ENCODE measurements at regions not wholly inside any gene's neighbourhood (a gene's known extent, or its start where the extent isn't known, plus 50 kb on each side); places are given as distances from the start of the nearest gene placed in this dataset.

DNA sequence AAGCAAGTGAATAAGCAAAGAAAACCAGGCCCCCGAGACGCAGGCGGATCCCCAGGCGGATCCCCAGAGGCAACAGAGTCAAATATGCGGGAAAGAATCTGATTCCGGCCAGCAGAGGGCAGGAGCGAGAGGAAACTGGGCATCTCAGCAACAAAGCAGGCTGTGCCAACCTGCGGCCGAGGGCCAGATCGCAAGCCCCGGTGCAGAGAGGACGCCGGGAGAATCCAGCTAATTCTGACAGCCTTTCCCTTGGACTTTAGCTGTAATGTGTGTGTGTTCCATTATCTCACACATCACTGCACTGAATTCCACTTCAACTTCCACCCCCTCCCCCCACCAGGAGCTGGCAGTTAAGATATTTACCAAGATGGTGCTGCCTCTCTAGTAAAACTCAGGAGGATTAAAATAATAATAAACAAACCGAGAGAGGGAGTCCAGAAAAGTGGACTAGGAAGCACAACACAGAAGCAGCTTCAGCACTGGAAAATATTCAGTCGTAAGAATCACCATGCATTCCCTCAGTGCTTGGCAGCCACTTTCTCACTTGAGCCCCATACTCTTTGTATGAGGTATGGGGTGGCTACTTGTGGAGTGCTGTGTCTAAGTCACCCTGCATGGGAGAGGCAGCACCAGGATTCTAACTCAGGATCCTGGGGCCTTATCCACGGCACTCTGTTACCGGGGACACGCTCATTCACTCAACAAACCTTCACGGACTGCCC lies 66.2 kb upstream of the SNX9 start (continued):
- TF ChIP-seq, protein P1, sequence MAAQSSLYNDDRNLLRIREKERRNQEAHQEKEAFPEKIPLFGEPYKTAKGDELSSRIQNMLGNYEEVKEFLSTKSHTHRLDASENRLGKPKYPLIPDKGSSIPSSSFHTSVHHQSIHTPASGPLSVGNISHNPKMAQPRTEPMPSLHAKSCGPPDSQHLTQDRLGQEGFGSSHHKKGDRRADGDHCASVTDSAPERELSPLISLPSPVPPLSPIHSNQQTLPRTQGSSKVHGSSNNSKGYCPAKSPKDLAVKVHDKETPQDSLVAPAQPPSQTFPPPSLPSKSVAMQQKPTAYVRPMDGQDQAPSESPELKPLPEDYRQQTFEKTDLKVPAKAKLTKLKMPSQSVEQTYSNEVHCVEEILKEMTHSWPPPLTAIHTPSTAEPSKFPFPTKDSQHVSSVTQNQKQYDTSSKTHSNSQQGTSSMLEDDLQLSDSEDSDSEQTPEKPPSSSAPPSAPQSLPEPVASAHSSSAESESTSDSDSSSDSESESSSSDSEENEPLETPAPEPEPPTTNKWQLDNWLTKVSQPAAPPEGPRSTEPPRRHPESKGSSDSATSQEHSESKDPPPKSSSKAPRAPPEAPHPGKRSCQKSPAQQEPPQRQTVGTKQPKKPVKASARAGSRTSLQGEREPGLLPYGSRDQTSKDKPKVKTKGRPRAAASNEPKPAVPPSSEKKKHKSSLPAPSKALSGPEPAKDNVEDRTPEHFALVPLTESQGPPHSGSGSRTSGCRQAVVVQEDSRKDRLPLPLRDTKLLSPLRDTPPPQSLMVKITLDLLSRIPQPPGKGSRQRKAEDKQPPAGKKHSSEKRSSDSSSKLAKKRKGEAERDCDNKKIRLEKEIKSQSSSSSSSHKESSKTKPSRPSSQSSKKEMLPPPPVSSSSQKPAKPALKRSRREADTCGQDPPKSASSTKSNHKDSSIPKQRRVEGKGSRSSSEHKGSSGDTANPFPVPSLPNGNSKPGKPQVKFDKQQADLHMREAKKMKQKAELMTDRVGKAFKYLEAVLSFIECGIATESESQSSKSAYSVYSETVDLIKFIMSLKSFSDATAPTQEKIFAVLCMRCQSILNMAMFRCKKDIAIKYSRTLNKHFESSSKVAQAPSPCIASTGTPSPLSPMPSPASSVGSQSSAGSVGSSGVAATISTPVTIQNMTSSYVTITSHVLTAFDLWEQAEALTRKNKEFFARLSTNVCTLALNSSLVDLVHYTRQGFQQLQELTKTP (IDR thresholded peaks at IDR 0.05; ENCODE audit: low read depth in 1 of 2, partially characterized antibody in 2 of 2): peak in 1 of 2 experiments; percentile 25
- TF ChIP-seq DIDO1 (tag; IDR thresholded peaks at IDR 0.05; ENCODE audit: low read depth) (0 out of 2 replicates have a peak, but pooled peaks have one; percentile 29), EZH2 (IDR thresholded peaks at IDR 0.05; ENCODE audit: borderline replicate concordance, low read depth, low read length) (no peak), ZNF41 (CRISPR knock-in tag; conservative IDR thresholded peaks at IDR 0.05) (no peak), ARID2 (IDR thresholded peaks at IDR 0.05) (peak; percentile 52; the same call in 1 of the 2 replicates), MCM7 (IDR thresholded peaks at IDR 0.05) (no peak), CBX5 (IDR thresholded peaks at IDR 0.05; ENCODE audit: borderline replicate concordance, low read depth) (no peak), TEAD4 (IDR thresholded peaks at IDR 0.05; ENCODE audit: low read length) (peak; percentile 84), TEAD4 (CRISPR knock-in tag; IDR thresholded peaks at IDR 0.05; ENCODE audit: borderline replicate concordance) (no peak), ASH1L (IDR thresholded peaks at IDR 0.05; ENCODE audit: borderline replicate concordance, low read depth, partially characterized antibody) (no peak), POLR2B (IDR thresholded peaks at IDR 0.05; ENCODE audit: low read depth, partially characterized antibody) (no peak), TFAM (CRISPR knock-in tag; conservative IDR thresholded peaks at IDR 0.05) (no peak), ZNF324 (CRISPR knock-in tag; IDR thresholded peaks at IDR 0.05) (no peak), KLF16 (IDR thresholded peaks at IDR 0.05) (0 out of 2 replicates have a peak, but pooled peaks have one; percentile 34), SMARCC2 (IDR thresholded peaks at IDR 0.05; ENCODE audit: low read depth) (0 out of 2 replicates have a peak, but pooled peaks have one; percentile 27), KHSRP (IDR thresholded peaks at IDR 0.05) (no peak), NFRKB (IDR thresholded peaks at IDR 0.05; ENCODE audit: low read depth) (no peak)
- TF ChIP-seq, protein P2, sequence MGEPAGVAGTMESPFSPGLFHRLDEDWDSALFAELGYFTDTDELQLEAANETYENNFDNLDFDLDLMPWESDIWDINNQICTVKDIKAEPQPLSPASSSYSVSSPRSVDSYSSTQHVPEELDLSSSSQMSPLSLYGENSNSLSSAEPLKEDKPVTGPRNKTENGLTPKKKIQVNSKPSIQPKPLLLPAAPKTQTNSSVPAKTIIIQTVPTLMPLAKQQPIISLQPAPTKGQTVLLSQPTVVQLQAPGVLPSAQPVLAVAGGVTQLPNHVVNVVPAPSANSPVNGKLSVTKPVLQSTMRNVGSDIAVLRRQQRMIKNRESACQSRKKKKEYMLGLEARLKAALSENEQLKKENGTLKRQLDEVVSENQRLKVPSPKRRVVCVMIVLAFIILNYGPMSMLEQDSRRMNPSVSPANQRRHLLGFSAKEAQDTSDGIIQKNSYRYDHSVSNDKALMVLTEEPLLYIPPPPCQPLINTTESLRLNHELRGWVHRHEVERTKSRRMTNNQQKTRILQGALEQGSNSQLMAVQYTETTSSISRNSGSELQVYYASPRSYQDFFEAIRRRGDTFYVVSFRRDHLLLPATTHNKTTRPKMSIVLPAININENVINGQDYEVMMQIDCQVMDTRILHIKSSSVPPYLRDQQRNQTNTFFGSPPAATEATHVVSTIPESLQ (CRISPR knock-in tag; IDR thresholded peaks at IDR 0.05): no peak
- TF ChIP-seq, protein P3, sequence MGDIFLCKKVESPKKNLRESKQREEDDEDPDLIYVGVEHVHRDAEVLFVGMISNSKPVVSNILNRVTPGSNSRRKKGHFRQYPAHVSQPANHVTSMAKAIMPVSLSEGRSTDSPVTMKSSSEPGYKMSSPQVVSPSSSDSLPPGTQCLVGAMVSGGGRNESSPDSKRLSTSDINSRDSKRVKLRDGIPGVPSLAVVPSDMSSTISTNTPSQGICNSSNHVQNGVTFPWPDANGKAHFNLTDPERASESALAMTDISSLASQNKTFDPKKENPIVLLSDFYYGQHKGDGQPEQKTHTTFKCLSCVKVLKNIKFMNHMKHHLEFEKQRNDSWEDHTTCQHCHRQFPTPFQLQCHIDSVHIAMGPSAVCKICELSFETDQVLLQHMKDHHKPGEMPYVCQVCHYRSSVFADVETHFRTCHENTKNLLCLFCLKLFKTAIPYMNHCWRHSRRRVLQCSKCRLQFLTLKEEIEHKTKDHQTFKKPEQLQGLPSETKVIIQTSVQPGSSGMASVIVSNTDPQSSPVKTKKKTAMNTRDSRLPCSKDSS (IDR thresholded peaks at IDR 0.05; ENCODE audit: low read depth, partially characterized antibody): no peak
- TF ChIP-seq, protein P4, sequence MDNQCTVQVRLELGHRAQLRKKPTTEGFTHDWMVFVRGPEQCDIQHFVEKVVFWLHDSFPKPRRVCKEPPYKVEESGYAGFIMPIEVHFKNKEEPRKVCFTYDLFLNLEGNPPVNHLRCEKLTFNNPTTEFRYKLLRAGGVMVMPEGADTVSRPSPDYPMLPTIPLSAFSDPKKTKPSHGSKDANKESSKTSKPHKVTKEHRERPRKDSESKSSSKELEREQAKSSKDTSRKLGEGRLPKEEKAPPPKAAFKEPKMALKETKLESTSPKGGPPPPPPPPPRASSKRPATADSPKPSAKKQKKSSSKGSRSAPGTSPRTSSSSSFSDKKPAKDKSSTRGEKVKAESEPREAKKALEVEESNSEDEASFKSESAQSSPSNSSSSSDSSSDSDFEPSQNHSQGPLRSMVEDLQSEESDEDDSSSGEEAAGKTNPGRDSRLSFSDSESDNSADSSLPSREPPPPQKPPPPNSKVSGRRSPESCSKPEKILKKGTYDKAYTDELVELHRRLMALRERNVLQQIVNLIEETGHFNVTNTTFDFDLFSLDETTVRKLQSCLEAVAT (IDR thresholded peaks at IDR 0.05): peak in 1 of 2 experiments; percentile 46; a peak in 1 of 4 replicates

All from K562 (cell line).